Stimulated activated CD4-positive, alpha-beta T cell treated with anti-CD3 and anti-CD28 coated beads, Interleukin-1b, Interleukin-23, amount 100 ng/mL, for 24 hours (primary cell): ENCODE measurements at regions not wholly inside any gene's neighbourhood (a gene's known extent, or its start where the extent isn't known, plus 50 kb on each side); places are given as distances from the start of the nearest gene placed in this dataset.
"Not testable (repeated sequence)": the region's sequence is repeated elsewhere in the genome, so short reads cannot be mapped to it uniquely, and the experiment has no call there.

Source experiments
- DNase-seq, 4 experiments: peaks; one replicate each; pipeline ENCODE4 v3.0.0-alpha.2; 2020; ENCODE audit warnings: low read depth in 4 of 4, low spot score in 1 of 4

- DNase-seq: no peak
Observed at GRCh38 chrX:102784550-102784949, 64.0 kb downstream of the GPRASP3 start.

GRCh38 chrX:102787283-102787682 lies 66.7 kb downstream of the GPRASP3 start:
- DNase-seq: no peak

- DNase-seq: no peak
Observed at GRCh38 chrX:102808336-102808735, 87.8 kb downstream of the GPRASP3 start.

GRCh38 chrX:102818269-102818668 lies 97.7 kb downstream of the GPRASP3 start:
- DNase-seq: not testable (repeated sequence)

GRCh38 chrX:102832661-102833060 lies 104.4 kb upstream of the RAB40AL start:
- no peak for DNase-seq

- DNase-seq: no peak
Observed at GRCh38 chrX:102833136-102833535, 103.9 kb upstream of the RAB40AL start.

GRCh38 chrX:102835504-102836146 lies 101.4 kb upstream of the RAB40AL start:
- DNase-seq: no peak

- DNase-seq: no peak
Observed at GRCh38 chrX:102837847-102838246, 99.2 kb upstream of the RAB40AL start.

- DNase-seq: no peak
Observed at GRCh38 chrX:102840871-102841705, 96.0 kb upstream of the RAB40AL start.

GRCh38 chrX:102841706-102842003 lies 95.4 kb upstream of the RAB40AL start:
- DNase-seq: no peak

- no peak for DNase-seq
Observed at GRCh38 chrX:102845020-102845419, 92.1 kb upstream of the RAB40AL start.

- no peak for DNase-seq
Observed at GRCh38 chrX:102846544-102847236, 90.4 kb upstream of the RAB40AL start.

GRCh38 chrX:102847362-102847761 lies 89.7 kb upstream of the RAB40AL start:
- no peak for DNase-seq

- no peak for DNase-seq
Observed at GRCh38 chrX:102849396-102849795, 87.7 kb upstream of the RAB40AL start.

- not testable (repeated sequence) for DNase-seq
Observed at GRCh38 chrX:102858826-102859549, 78.1 kb upstream of the RAB40AL start.

- no peak for DNase-seq
Observed at GRCh38 chrX:102859550-102859871, 77.6 kb upstream of the RAB40AL start.

GRCh38 chrX:102860235-102860634 lies 76.8 kb upstream of the RAB40AL start:
- no peak for DNase-seq

- DNase-seq: peak; percentile 53 to 84 (median 56)
Observed at GRCh38 chrX:102863735-102864134, 73.3 kb upstream of the RAB40AL start.

GRCh38 chrX:102866981-102867656 lies 70.0 kb upstream of the RAB40AL start:
- no peak for DNase-seq

- DNase-seq: no peak
Observed at GRCh38 chrX:102883491-102883890, 53.6 kb upstream of the RAB40AL start.
